ENCODE measurements at regions not wholly inside any gene's neighbourhood (a gene's known extent, or its start where the extent isn't known, plus 50 kb on each side); places are given as distances from the start of the nearest gene placed in this dataset.
A peak's percentile ranks its signal among the peaks of the same experiment; 100 is the strongest.
"Not testable (repeated sequence)": the region's sequence is repeated elsewhere in the genome, so short reads cannot be mapped to it uniquely, and the experiment has no call there.

DNA sequence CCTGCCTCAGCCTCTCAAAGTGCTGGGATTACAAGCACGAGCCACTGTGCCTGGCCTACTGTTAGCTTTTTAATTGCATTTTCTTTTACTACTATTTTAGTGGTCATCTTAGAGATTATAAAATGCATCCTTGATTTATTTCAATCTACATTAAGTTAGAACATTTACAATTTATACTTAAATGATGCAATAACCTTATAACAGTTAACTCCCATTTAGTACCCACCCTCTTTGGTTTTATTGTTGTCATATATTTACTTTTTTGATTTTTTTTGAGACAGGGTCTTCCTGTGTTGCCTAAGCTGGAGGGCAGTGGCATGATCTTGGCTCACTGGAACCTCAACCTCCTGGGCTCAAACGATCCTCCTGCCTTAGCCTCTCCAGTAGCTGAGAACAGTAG lies 77.3 kb downstream of the PPCDC start:
- no peak for DNase-seq (ENCODE audit: low read depth)

- DNase-seq (ENCODE audit: low read depth) = peak; percentile 87
Measured at GRCh38 chr15:75104804-75105557, 81.6 kb downstream of the PPCDC start.

GRCh38 chr15:75107516-75107907 lies 84.1 kb downstream of the PPCDC start:
- DNase-seq (ENCODE audit: low read depth) = no peak

GRCh38 chr15:75107908-75108838 lies 84.8 kb downstream of the PPCDC start:
- DNase-seq (ENCODE audit: low read depth) = peak; percentile 59

DNA sequence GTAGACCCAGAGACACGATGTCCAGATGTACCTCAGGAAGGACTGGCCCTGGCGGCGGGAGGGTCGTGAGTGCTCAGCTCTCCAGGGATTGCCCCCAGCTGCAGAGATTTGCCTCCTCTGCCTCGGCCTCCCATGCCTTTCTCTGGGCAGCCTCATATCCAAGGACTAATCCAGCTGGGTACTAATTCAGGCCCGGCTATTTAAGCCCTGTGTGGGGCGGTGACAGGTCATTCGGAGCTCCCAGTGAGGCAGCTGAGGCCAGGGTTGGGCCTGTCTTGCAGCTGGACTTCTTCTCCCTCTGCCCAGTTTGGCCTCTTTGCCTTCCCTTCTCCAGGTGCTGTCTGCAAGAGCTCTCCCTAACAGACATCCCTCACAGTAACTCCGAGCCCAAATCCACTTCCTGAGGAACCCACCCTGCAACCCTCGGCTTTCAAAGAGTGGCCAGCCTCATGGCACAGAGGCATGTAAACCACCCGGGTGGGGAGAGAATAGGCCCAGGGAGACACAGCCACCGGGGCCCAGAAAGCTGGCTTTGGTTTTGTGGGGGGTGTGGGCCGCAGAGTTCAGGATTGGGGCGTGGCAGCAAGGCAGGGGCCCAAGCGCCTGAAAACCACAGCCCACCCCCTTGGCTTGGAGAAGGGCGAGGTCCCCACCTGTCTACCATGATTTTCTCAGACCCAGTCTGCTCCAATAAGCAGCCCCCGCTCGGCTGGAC lies 85.8 kb downstream of the PPCDC start:
- no peak for DNase-seq (ENCODE audit: low read depth)

DNA sequence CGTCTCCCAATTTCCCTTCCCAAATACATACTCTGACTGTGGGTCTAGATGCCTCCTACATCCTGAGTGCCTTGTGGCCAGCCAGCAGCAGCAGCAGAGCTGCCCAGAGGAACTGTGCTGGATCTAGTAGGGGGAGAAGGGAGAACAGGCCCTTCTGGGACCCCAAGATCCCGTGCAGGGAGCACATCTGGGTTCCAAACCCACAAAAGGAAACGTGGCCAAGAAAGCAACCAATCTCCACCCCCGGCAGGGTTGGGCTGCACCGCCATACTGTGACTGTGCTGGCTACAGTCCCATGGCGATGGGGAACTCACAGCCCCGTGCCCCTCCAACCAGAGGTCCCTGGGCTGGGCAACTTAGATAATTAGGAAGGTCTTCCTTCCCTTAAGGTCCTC lies 86.3 kb downstream of the PPCDC start:
- no peak for DNase-seq (ENCODE audit: low read depth)

- no peak for DNase-seq (ENCODE audit: low read depth)
Measured at GRCh38 chr15:75112278-75112847, 89.0 kb downstream of the PPCDC start.

GRCh38 chr15:75112848-75113492 lies 88.7 kb upstream of the C15orf39 start:
- no peak for DNase-seq (ENCODE audit: low read depth)

DNA sequence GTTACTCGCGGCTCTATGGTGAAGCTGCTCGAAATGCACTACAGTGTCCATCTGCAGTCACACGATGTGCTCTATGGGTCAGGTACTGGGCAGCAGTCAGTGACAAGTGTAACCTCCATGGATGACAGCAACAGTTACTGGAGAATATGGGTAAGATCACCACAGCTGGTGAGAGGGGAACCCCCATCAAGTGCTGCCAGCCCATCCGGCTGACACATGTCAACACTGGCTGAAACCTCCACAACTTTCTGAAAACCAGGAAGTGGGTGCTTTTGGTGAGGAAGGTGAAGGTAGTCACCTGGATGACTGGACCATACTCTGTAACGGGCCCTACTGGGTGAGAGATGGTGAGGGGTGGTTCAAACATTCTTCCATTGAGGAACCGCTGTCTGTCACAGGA lies 87.4 kb upstream of the C15orf39 start:
- DNase-seq (ENCODE audit: low read depth) = no peak

DNA sequence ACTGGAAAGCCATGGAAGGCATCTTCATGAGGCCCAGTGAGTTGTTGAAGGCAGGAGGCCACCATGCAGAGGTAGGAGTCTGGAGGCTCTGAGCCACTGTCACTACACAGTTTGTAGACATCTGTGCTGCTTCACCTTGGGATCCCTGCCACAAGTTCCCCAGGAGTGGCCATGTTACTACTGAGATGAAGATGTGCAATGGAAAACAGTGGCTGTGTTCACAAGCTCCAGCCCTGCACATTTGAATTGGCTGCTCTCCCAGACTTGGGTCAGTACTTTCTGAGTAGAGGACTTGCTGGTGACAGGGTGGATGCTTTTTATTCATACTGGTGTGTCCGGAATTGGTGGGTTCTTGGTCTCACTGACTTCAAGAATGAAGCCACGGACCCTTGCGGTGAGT lies 86.9 kb upstream of the C15orf39 start:
- DNase-seq (ENCODE audit: low read depth) = no peak

DNA sequence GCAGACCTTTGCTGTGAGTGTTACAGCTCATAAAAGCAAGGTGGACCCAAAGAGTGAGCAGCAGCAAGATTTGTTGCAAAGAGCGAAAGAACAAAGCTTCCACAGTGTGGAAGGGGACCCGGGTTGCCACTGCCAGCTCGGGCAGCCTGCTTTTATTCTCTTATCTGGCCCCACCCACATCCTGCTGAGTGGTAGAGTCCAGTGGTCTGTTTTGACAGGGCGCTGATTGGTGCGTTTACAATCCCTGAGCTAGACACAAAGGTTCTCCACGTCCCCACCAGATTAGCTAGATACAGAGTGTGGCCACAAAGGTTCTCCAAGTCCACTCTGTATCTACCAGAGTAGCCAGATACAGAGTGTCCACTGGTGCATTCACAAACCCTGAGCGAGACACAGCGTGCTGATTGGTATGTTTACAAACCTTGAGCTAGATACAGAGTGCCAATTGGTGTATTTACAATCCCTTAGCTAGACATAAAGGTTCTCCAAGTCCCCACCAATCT lies 86.2 kb upstream of the C15orf39 start:
- not testable (repeated sequence) for DNase-seq (ENCODE audit: low read depth)

DNA sequence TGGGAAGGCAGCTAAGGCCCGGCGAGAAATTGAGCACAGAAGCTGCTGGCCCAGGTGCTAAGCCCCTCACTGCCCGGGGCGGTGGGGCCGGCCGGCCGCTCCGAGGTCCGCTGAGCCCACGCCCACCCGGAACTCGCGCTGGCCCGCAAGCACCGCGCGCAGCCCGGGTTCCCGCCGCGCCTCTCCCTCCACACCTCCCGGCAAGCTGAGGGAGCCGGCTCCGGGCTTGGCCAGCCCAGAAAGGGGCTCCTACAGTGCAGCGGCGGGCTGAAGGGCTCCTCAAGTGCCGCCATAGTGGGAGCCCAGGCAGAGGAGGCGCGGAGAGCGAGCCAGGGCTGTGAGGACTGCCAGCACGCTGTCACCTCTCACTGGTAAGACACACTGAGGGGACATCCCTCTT lies 85.5 kb upstream of the C15orf39 start:
- not testable (repeated sequence) for DNase-seq (ENCODE audit: low read depth)

GRCh38 chr15:75117993-75118392 lies 83.7 kb upstream of the C15orf39 start:
- DNase-seq (ENCODE audit: low read depth) = no peak

- not testable (repeated sequence) for DNase-seq (ENCODE audit: low read depth)
Measured at GRCh38 chr15:75119312-75119711, 82.4 kb upstream of the C15orf39 start.

DNA sequence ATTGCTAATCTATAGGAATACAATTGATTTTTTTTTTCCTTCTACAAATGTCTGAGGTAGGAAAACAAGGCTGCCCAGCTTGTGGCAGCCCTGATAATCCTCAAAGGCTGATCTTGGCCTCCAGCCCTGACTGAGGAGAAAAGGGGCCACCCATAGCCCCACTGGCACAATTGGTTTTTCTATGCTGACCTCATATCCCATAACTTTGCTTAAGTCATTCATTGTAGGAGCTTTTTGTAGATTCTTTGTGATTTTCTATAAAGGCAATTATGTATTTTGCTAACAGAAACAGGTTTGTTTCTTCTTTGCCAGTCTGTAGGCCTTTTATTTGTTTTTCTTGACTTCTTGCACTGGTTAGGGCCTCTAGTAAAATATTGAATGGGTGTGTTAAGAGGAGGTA lies 80.2 kb upstream of the C15orf39 start:
- no peak for DNase-seq (ENCODE audit: low read depth)

DNA sequence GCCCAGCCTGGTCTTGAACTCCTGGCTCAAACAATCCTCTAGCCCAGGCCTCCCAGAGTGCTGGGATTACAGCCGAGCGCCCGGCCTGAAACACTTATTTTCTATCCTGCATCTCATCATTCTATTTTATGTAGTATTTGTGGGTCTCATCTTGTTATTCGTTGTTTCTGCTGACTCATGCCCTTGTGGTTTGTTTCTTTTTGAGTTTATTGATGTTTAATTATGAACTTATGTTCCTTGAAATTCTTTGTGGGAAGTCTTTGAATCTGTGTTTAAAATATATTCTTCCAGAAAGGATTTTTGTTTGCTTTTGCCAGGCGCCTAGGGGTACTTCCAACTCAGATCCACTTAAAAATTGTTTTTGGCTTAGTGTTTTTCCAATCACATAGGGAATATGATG lies 78.3 kb upstream of the C15orf39 start:
- no peak for DNase-seq (ENCODE audit: low read depth)

- DNase-seq (ENCODE audit: low read depth) = not testable (repeated sequence)
Measured at GRCh38 chr15:75124278-75124677, 77.4 kb upstream of the C15orf39 start.

GRCh38 chr15:75125935-75126334 lies 75.7 kb upstream of the C15orf39 start:
- DNase-seq (ENCODE audit: low read depth) = no peak

DNA sequence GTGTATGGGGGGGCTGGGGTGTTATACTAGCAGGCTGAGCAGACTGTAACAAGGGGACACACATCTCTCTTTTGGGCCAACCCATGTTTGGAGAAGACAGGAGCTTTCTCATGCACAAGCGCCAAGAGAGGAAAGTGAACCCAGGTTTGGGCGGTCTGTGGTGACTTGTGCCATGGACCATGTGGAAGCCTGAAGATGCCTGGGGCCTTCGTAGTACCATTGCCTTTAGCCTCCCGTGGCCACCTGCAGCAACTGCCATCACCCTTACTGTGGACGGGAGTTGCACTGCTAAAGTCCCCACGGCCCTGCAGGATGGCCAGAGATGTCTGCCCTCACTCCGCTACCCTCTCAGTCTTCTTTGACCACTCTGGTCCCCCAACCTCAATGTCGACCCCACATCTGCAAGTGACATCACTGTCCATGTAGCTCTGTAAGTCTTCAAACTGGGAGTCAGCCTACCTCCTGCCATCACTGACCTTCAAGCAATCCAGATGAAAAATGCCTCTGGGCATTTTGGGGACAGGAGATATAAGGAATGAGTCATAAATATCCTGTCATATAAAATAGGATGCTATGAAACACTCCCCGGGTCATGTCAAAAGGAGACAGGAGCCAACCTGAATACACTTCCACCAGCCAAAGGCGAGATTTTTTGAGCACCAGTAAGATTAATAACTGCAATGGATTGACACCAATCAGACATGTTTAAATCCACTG lies 74.7 kb upstream of the C15orf39 start:
- DNase-seq (ENCODE audit: low read depth) = no peak

- no peak for DNase-seq (ENCODE audit: low read depth)
Measured at GRCh38 chr15:75129788-75130187, 71.9 kb upstream of the C15orf39 start.

DNA sequence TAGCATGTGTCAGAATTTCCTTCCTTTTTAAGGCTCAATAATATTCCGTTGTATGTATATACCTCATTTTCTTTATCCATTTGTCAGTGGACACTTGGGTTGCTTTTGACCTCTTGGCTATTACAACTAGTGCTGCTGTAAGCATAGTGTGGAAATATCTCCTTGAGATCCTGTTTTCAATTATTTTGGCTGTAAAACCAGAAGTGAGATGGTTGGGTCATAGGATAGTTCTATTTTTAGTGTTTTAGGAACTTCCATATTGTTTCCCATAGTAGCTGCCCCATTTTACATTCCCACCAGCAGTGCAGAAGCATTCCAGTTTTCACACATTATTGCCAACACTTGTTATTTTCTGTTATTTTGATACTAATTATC lies 70.4 kb upstream of the C15orf39 start:
- no peak for DNase-seq (ENCODE audit: low read depth)
